H9 (cell line): ENCODE measurements at regions not wholly inside any gene's neighbourhood (a gene's known extent, or its start where the extent isn't known, plus 50 kb on each side); places are given as distances from the start of the nearest gene placed in this dataset.

ENCODE experiments used
- DNase-seq: peaks from one replicate; pipeline ENCODE4 v3.0.0-alpha.2; 2017
- H2AFZ ChIP-seq: one replicate; pipeline ENCODE4 v1.6.1; 2013; ENCODE audit warnings: mild to moderate bottlenecking, low read length, control low read depth, moderate library complexity
- H2AK5ac ChIP-seq: 2 replicates; pipeline ENCODE4 v1.6.1; 2013; ENCODE audit warnings: low read length, control low read depth, mixed read lengths; ENCODE audit not compliant: insufficient read length
- H2BK120ac ChIP-seq: one replicate; pipeline ENCODE4 v1.6.1; 2013; ENCODE audit warnings: low read depth, mild to moderate bottlenecking, low read length, control low read depth, inconsistent platforms; ENCODE audit not compliant: poor library complexity, severe bottlenecking
- H2BK12ac ChIP-seq: 2 replicates; pipeline ENCODE4 v1.6.1; 2013; ENCODE audit warnings: low read length, control low read depth, mixed read lengths, low read depth; ENCODE audit not compliant: insufficient read length
- H2BK15ac ChIP-seq: 2 replicates; pipeline ENCODE4 v1.6.1; 2013; ENCODE audit warnings: low read depth, low read length, control low read depth
- H2BK20ac ChIP-seq: one replicate; pipeline ENCODE4 v1.6.1; 2013; ENCODE audit warnings: low read depth, mild to moderate bottlenecking, low read length, control low read depth, inconsistent platforms; ENCODE audit not compliant: poor library complexity, severe bottlenecking
- H2BK5ac ChIP-seq: 2 replicates; pipeline ENCODE4 v1.6.1; 2013; ENCODE audit warnings: low read length, control low read depth, mixed read lengths; ENCODE audit not compliant: insufficient read length
- H3K14ac ChIP-seq: 2 replicates; pipeline ENCODE4 v1.6.1; 2013; ENCODE audit warnings: low read length, control low read depth; ENCODE audit not compliant: insufficient read depth
- H3K18ac ChIP-seq: 2 replicates; pipeline ENCODE4 v1.6.1; 2013; ENCODE audit warnings: low read depth, mild to moderate bottlenecking, mixed read lengths, low read length, control low read depth; ENCODE audit not compliant: insufficient read length
- H3K23ac ChIP-seq: 2 replicates; pipeline ENCODE4 v1.6.1; 2013; ENCODE audit warnings: low read length, control low read depth, mixed read lengths, low read depth; ENCODE audit not compliant: insufficient read length
- H3K23me2 ChIP-seq: 2 replicates; pipeline ENCODE4 v1.6.1; 2013; ENCODE audit warnings: low read depth, mild to moderate bottlenecking, mixed read lengths, low read length, control low read depth; ENCODE audit not compliant: insufficient read length, poor library complexity, severe bottlenecking
- H3K27ac ChIP-seq: 2 replicates; pipeline ENCODE4 v1.5.1; 2013; ENCODE audit warnings: low read length, control low read depth, mixed read lengths, low read depth; ENCODE audit not compliant: insufficient read length
- H3K27me3 ChIP-seq: 2 replicates; pipeline ENCODE4 v1.6.1; 2013; ENCODE audit warnings: low read length, control low read depth, inconsistent platforms; ENCODE audit not compliant: insufficient read depth
- H3K4ac ChIP-seq: 2 replicates; pipeline ENCODE4 v1.6.1; 2013; ENCODE audit warnings: low read depth, mild to moderate bottlenecking, control low read depth, inconsistent platforms, low read length, moderate library complexity
- H3K4me1 ChIP-seq: 2 replicates; pipeline ENCODE4 v1.6.1; 2013; ENCODE audit warnings: low read length, control low read depth, inconsistent platforms; ENCODE audit not compliant: insufficient read depth
- H3K4me2 ChIP-seq: 2 replicates; pipeline ENCODE4 v1.6.1; 2013; ENCODE audit warnings: low read length, control low read depth, mixed read lengths; ENCODE audit not compliant: insufficient read length, insufficient read depth
- H3K56ac ChIP-seq: 2 replicates; pipeline ENCODE4 v1.6.1; 2013; ENCODE audit warnings: low read depth, mild to moderate bottlenecking, mixed read lengths, low read length, control low read depth; ENCODE audit not compliant: insufficient read length
- H3K79me1 ChIP-seq: 2 replicates; pipeline ENCODE4 v1.6.1; 2013; ENCODE audit warnings: low read depth, mild to moderate bottlenecking, moderate library complexity, low read length, control low read depth, inconsistent platforms; ENCODE audit not compliant: insufficient read depth, poor library complexity, severe bottlenecking
- H3K79me2 ChIP-seq: 2 replicates; pipeline ENCODE4 v1.6.1; 2013; ENCODE audit warnings: low read length, control low read depth, inconsistent platforms; ENCODE audit not compliant: insufficient read depth
- H3K9ac ChIP-seq: 2 replicates; pipeline ENCODE4 v1.6.1; 2013; ENCODE audit warnings: low read length, control low read depth, mixed read lengths; ENCODE audit not compliant: insufficient read length; ENCODE audit errors: extremely low read depth
- H3K9me3 ChIP-seq: one replicate; pipeline ENCODE4 v1.6.1; 2013; ENCODE audit warnings: low read depth, low read length, inconsistent platforms; ENCODE audit not compliant: control insufficient read depth
- H3T11ph ChIP-seq: one replicate; pipeline ENCODE4 v1.6.1; 2013; ENCODE audit warnings: mild to moderate bottlenecking, low read length, control low read depth, inconsistent platforms
- H4K20me1 ChIP-seq: one replicate; pipeline ENCODE4 v1.6.1; 2013; ENCODE audit not compliant: control insufficient read depth, insufficient read length, insufficient read depth
- H4K5ac ChIP-seq: 2 replicates; pipeline ENCODE4 v1.6.1; 2013; ENCODE audit warnings: low read depth, mild to moderate bottlenecking, mixed read lengths, low read length, control low read depth; ENCODE audit not compliant: insufficient read length
- H4K8ac ChIP-seq: replicated peaks from 2 replicates; pipeline ENCODE4 v1.6.1; 2013; ENCODE audit warnings: low read length, control low read depth, mixed read lengths, low read depth; ENCODE audit not compliant: insufficient read length
- H4K91ac ChIP-seq: 2 replicates; pipeline ENCODE4 v1.6.1; 2013; ENCODE audit warnings: low read depth, mild to moderate bottlenecking, moderate library complexity, mixed read lengths, low read length, control low read depth; ENCODE audit not compliant: insufficient read length
- H3K27ac Mint-ChIP-seq, 3 experiments: 2 replicates in 2 of 3; 3 replicates in 1 of 3; pipeline ENCODE4 v1.8.0; 2020 to 2021; ENCODE audit warnings: mixed read lengths in 3 of 3, mild to moderate bottlenecking in 1 of 3, moderate library complexity in 1 of 3
- H3K27me3 Mint-ChIP-seq: 2 replicates; pipeline ENCODE4 v1.8.0; 2021; ENCODE audit warnings: low read depth, mild to moderate bottlenecking, moderate library complexity, mixed read lengths
- H3K36me3 Mint-ChIP-seq, 3 experiments: 2 replicates in 2 of 3; 3 replicates in 1 of 3; pipeline ENCODE4 v1.8.0; 2020 to 2021; ENCODE audit warnings: low read depth in 3 of 3, mixed read lengths in 3 of 3; ENCODE audit not compliant: insufficient read depth in 1 of 3
- H3K4me1 Mint-ChIP-seq, 2 experiments: 2 replicates each; pipeline ENCODE4 v1.8.0; 2020; ENCODE audit warnings: mixed read lengths in 2 of 2
- H3K4me3 Mint-ChIP-seq, 2 experiments: 2 replicates in 1 of 2; 3 replicates in 1 of 2; pipeline ENCODE4 v1.8.0; 2020 to 2021; ENCODE audit warnings: mild to moderate bottlenecking in 2 of 2, mixed read lengths in 2 of 2, moderate library complexity in 1 of 2
- H3K9me3 Mint-ChIP-seq, 2 experiments: 2 replicates in 1 of 2; 3 replicates in 1 of 2; pipeline ENCODE4 v1.8.0; 2020; ENCODE audit warnings: mild to moderate bottlenecking in 2 of 2, mixed read lengths in 2 of 2, moderate library complexity in 1 of 2
- WGBS: extraction: QIAGEN DNeasy Blood & Tissue Kit; methylation state at CpG from one replicate; pipeline ENCODE4 v1.1.7; 2013; ENCODE audit warnings: missing lambda C conversion rate, low lambda C conversion rate, mixed read lengths; ENCODE audit not compliant: insufficient read length; ENCODE audit errors: extremely low coverage; 5-methylcytosine and 5-hydroxymethylcytosine counted together
- TF ChIP-seq, protein P1 (sequence below): fragments of 200-600 bp; sonication (generic); conservative IDR thresholded peaks from 3 replicates; pipeline ENCODE4 v1.8.0; 2021; ENCODE audit warnings: antibody characterized with exemption, mild to moderate bottlenecking

DNA sequence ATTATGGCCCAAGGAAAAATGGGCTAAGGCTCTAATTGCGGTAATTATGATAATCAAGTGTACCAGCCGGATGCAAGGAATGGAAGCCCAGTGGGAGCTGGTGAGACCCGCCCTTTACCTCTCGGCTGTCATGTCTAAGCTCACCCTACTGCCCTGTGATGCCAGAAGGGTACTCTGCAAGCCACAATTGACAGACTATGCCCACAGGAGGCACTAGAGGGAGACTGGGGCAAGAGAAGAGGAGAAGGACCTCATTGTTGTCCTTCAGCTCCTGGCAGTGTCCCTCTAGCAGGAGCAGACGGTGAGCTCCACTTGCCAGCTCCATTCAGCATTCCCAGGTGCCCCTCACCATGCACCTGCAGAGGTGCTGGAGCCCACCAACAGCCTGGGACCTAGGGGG lies 141.8 kb downstream of the SMIM20 start:
- H3K36me3 Mint-ChIP-seq, result peaks cover 2 to 6% (median 3%) of the 10 kb centered on the region in 3 experiments; a peak in 3 of 7 replicates
- no peak overlapping the region for H3K9ac ChIP-seq
- H3K27me3 ChIP-seq, result no peaks in the 10 kb centered on the region
- H3K4ac ChIP-seq, result no peak overlapping the region
- H3K4me3 Mint-ChIP-seq, result no peak overlapping the region
- H4K91ac ChIP-seq, result no peak overlapping the region
- no peak overlapping the region for H3K14ac ChIP-seq
- no peak overlapping the region for H3K18ac ChIP-seq
- peaks cover 5 to 6% of the 10 kb centered on the region in 2 experiments; a peak in 3 of 4 replicates for H3K4me1 Mint-ChIP-seq
- no peak overlapping the region for H2AFZ ChIP-seq
- no peak overlapping the region for H2BK15ac ChIP-seq
- H3K27ac ChIP-seq, result no peak overlapping the region
- no peak overlapping the region for H2BK5ac ChIP-seq
- peaks cover 6% of the 10 kb centered on the region for H3K27me3 Mint-ChIP-seq
- H3K23ac ChIP-seq, result no peak overlapping the region
- H2BK20ac ChIP-seq, result no peak overlapping the region
- H2AK5ac ChIP-seq, result no peak overlapping the region
- TF ChIP-seq, protein P1, sequence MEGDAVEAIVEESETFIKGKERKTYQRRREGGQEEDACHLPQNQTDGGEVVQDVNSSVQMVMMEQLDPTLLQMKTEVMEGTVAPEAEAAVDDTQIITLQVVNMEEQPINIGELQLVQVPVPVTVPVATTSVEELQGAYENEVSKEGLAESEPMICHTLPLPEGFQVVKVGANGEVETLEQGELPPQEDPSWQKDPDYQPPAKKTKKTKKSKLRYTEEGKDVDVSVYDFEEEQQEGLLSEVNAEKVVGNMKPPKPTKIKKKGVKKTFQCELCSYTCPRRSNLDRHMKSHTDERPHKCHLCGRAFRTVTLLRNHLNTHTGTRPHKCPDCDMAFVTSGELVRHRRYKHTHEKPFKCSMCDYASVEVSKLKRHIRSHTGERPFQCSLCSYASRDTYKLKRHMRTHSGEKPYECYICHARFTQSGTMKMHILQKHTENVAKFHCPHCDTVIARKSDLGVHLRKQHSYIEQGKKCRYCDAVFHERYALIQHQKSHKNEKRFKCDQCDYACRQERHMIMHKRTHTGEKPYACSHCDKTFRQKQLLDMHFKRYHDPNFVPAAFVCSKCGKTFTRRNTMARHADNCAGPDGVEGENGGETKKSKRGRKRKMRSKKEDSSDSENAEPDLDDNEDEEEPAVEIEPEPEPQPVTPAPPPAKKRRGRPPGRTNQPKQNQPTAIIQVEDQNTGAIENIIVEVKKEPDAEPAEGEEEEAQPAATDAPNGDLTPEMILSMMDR, result peak; percentile 39; the same call in 2 of the 3 replicates
- H3K79me1 ChIP-seq, result no peaks in the 10 kb centered on the region
- H3K56ac ChIP-seq, result no peak overlapping the region
- no peaks in the 10 kb centered on the region for H3K23me2 ChIP-seq
- no peak overlapping the region for H2BK120ac ChIP-seq
- no peak overlapping the region for H3K27ac Mint-ChIP-seq
- H3K4me1 ChIP-seq, result no peaks in the 10 kb centered on the region
- no peaks in the 10 kb centered on the region for H3K79me2 ChIP-seq
- H4K20me1 ChIP-seq, result no peaks in the 10 kb centered on the region
- no CpG with 5 or more reads among the region's 5 CpGs for WGBS
- no peak overlapping the region for H3K4me2 ChIP-seq
- no peak overlapping the region for H2BK12ac ChIP-seq
- no peak overlapping the region for H3T11ph ChIP-seq
- H4K5ac ChIP-seq, result no peak overlapping the region
- H3K9me3 Mint-ChIP-seq, result peaks cover 0 to 6% of the 10 kb centered on the region in 2 experiments; a peak in 2 of 5 replicates
- DNase-seq, result no peak
- H3K9me3 ChIP-seq, result no peaks in the 10 kb centered on the region
- no peak overlapping the region for H4K8ac ChIP-seq
